Liver (tissue), 8 donors: ENCODE measurements at regions not wholly inside any gene's neighbourhood (a gene's known extent, or its start where the extent isn't known, plus 50 kb on each side); places are given as distances from the start of the nearest gene placed in this dataset.

Experiments used
- DNase-seq: peaks from one replicate; pipeline ENCODE4 v3.0.0-alpha.2; 2017; ENCODE audit warnings: low spot score
- H3K27ac ChIP-seq, 2 donors: one replicate each; pipeline ENCODE4 v1.7.0; 2013; ENCODE audit warnings: inconsistent platforms in 2 of 2, low read length in 2 of 2, control low read depth in 1 of 2, low read depth in 1 of 2, mild to moderate bottlenecking in 1 of 2
- H3K27me3 ChIP-seq, 4 donors: one replicate each; pipeline versions ENCODE4 v1.6.1 to v1.7.0; 2013; ENCODE audit warnings: low read length in 3 of 4, inconsistent platforms in 1 of 4, mild to moderate bottlenecking in 1 of 4, moderate library complexity in 1 of 4; ENCODE audit not compliant: control insufficient read depth in 4 of 4, insufficient read depth in 4 of 4
- H3K36me3 ChIP-seq, 4 donors: one replicate each; pipeline versions ENCODE4 v1.6.1 to v1.7.0; 2013; ENCODE audit warnings: low read length in 3 of 4, mild to moderate bottlenecking in 3 of 4, low read depth in 1 of 4, moderate library complexity in 1 of 4; ENCODE audit not compliant: control insufficient read depth in 4 of 4, insufficient read depth in 3 of 4
- H3K4me1 ChIP-seq, 4 donors: one replicate each; pipeline versions ENCODE4 v1.6.1 to v1.7.0; 2013; ENCODE audit warnings: low read length in 3 of 4, mild to moderate bottlenecking in 3 of 4, moderate library complexity in 1 of 4; ENCODE audit not compliant: control insufficient read depth in 4 of 4, insufficient read depth in 4 of 4
- H3K4me3 ChIP-seq, 3 donors: one replicate each; pipeline versions ENCODE4 v1.6.1 to v1.7.0; 2013; ENCODE audit warnings: low read length in 3 of 3, control low read depth in 1 of 3, low read depth in 1 of 3, mild to moderate bottlenecking in 1 of 3
- H3K9ac ChIP-seq, 2 donors: one replicate each; pipeline ENCODE4 v1.7.0; 2013; ENCODE audit warnings: low read length in 2 of 2, mild to moderate bottlenecking in 2 of 2, moderate library complexity in 2 of 2, control low read depth in 1 of 2, low read depth in 1 of 2
- H3K9me3 ChIP-seq, 4 donors: one replicate each; pipeline versions ENCODE4 v1.6.1 to v1.7.0; 2013; ENCODE audit warnings: low read length in 3 of 4; ENCODE audit not compliant: control insufficient read depth in 4 of 4
- EGR1 ChIP-seq, 2 donors: IDR thresholded peaks; 2 replicates each; pipeline ENCODE4 v1.6.1; 2016 to 2018; ENCODE audit warnings: antibody characterized with exemption in 2 of 2, low read depth in 2 of 2
- FOXA1 ChIP-seq: IDR thresholded peaks from 2 replicates; pipeline ENCODE4 v1.6.1; 2016; ENCODE audit warnings: antibody characterized with exemption
- FOXA2 ChIP-seq: IDR thresholded peaks from 2 replicates; pipeline ENCODE4 v1.6.1; 2016; ENCODE audit warnings: antibody characterized with exemption
- GABPA ChIP-seq, 2 donors: IDR thresholded peaks in 1 of 2; conservative IDR thresholded peaks in 1 of 2; 2 replicates each; pipeline ENCODE4 v1.6.1; 2016; ENCODE audit warnings: antibody characterized with exemption in 2 of 2, mild to moderate bottlenecking in 1 of 2, moderate library complexity in 1 of 2
- HNF4A ChIP-seq, 2 donors: conservative IDR thresholded peaks; 2 replicates each; pipeline ENCODE4 v1.6.1; 2016; ENCODE audit warnings: antibody characterized with exemption in 2 of 2, mild to moderate bottlenecking in 2 of 2
- HNF4G ChIP-seq: IDR thresholded peaks from 2 replicates; pipeline ENCODE4 v1.6.1; 2016; ENCODE audit warnings: antibody characterized with exemption
- JUND ChIP-seq, 2 donors: IDR thresholded peaks; 2 replicates each; pipeline ENCODE4 v1.6.1; 2016; ENCODE audit warnings: antibody characterized with exemption in 2 of 2
- NR2F2 ChIP-seq: IDR thresholded peaks from 2 replicates; pipeline ENCODE4 v1.6.1; 2016; ENCODE audit warnings: antibody characterized with exemption
- RAD21 ChIP-seq, 2 donors: IDR thresholded peaks; 2 replicates each; pipeline ENCODE4 v1.6.1; 2016; ENCODE audit warnings: antibody characterized with exemption in 2 of 2, mild to moderate bottlenecking in 2 of 2
- REST ChIP-seq: IDR thresholded peaks from 2 replicates; pipeline ENCODE4 v1.6.1; 2016; ENCODE audit warnings: antibody characterized with exemption, mild to moderate bottlenecking
- RXRA ChIP-seq, 2 donors: IDR thresholded peaks; 2 replicates each; pipeline ENCODE4 v1.6.1; 2017 to 2018; ENCODE audit warnings: antibody characterized with exemption in 2 of 2, mild to moderate bottlenecking in 1 of 2
- SP1 ChIP-seq: IDR thresholded peaks from 2 replicates; pipeline ENCODE4 v1.6.1; 2018; ENCODE audit warnings: antibody characterized with exemption, mild to moderate bottlenecking
- TAF1 ChIP-seq: conservative IDR thresholded peaks from 2 replicates; pipeline ENCODE4 v1.6.1; 2016; ENCODE audit warnings: antibody characterized with exemption, mild to moderate bottlenecking
- YY1 ChIP-seq: IDR thresholded peaks from 2 replicates; pipeline ENCODE4 v1.6.1; 2016; ENCODE audit warnings: antibody characterized with exemption, mild to moderate bottlenecking
- ZBTB33 ChIP-seq: IDR thresholded peaks from 2 replicates; pipeline ENCODE4 v1.6.1; 2016; ENCODE audit warnings: antibody characterized with exemption
- WGBS: extraction: QIAGEN DNeasy Blood & Tissue Kit; methylation state at CpG from one replicate; pipeline ENCODE4 v1.1.7; 2013; 5-methylcytosine and 5-hydroxymethylcytosine counted together
- TF ChIP-seq, protein P1 (sequence below): fragments of 150-350 bp; IDR thresholded peaks from 2 replicates; pipeline ENCODE4 v1.5.1; 2017; ENCODE audit warnings: improper control_type of control experiment, low read depth, low read length; ENCODE audit not compliant: missing input control
- TF ChIP-seq, protein P2 (sequence below): IDR thresholded peaks from 2 replicates; pipeline ENCODE4 v1.6.1; 2016; ENCODE audit warnings: antibody characterized with exemption
- TF ChIP-seq, protein P3 (sequence below): IDR thresholded peaks from 2 replicates; pipeline ENCODE4 v1.6.1; 2016; ENCODE audit warnings: antibody characterized with exemption
- donor health status: healthy.
- donor health status: healthy.
- donor health status: healthy.
- donor health status: healthy.
- donor health status: healthy.

- 98% methylated on average over 21 of the region's 21 CpGs for WGBS
- no peaks in the 10 kb centered on the region for H3K36me3 ChIP-seq
- no peak overlapping the region for H3K27ac ChIP-seq
- H3K27me3 ChIP-seq, result no peaks in the 10 kb centered on the region
- no peak for DNase-seq
- TF ChIP-seq ZBTB33, result no peak
- TF ChIP-seq FOXA1, result no peak
- TF ChIP-seq, protein P1, sequence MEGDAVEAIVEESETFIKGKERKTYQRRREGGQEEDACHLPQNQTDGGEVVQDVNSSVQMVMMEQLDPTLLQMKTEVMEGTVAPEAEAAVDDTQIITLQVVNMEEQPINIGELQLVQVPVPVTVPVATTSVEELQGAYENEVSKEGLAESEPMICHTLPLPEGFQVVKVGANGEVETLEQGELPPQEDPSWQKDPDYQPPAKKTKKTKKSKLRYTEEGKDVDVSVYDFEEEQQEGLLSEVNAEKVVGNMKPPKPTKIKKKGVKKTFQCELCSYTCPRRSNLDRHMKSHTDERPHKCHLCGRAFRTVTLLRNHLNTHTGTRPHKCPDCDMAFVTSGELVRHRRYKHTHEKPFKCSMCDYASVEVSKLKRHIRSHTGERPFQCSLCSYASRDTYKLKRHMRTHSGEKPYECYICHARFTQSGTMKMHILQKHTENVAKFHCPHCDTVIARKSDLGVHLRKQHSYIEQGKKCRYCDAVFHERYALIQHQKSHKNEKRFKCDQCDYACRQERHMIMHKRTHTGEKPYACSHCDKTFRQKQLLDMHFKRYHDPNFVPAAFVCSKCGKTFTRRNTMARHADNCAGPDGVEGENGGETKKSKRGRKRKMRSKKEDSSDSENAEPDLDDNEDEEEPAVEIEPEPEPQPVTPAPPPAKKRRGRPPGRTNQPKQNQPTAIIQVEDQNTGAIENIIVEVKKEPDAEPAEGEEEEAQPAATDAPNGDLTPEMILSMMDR, result no peak
- TF ChIP-seq RAD21 (IDR thresholded peaks at IDR 0.05), result no peak
- no peak for TF ChIP-seq REST
- TF ChIP-seq JUND (IDR thresholded peaks at IDR 0.05), result no peak
- no peak for TF ChIP-seq YY1
- TF ChIP-seq NR2F2, result no peak
- TF ChIP-seq GABPA (IDR thresholded peaks at IDR 0.05 in 1 of 2, conservative IDR thresholded peaks at IDR 0.05 in 1 of 2), result no peak
- no peak for TF ChIP-seq RXRA (IDR thresholded peaks at IDR 0.05)
- TF ChIP-seq, protein P2, sequence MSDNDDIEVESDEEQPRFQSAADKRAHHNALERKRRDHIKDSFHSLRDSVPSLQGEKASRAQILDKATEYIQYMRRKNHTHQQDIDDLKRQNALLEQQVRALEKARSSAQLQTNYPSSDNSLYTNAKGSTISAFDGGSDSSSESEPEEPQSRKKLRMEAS, result no peak
- TF ChIP-seq, protein P3, sequence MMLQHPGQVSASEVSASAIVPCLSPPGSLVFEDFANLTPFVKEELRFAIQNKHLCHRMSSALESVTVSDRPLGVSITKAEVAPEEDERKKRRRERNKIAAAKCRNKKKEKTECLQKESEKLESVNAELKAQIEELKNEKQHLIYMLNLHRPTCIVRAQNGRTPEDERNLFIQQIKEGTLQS, result no peak
- TF ChIP-seq SP1, result no peak
- TF ChIP-seq HNF4A (conservative IDR thresholded peaks at IDR 0.05), result no peak
- TF ChIP-seq TAF1, result no peak
- H3K9ac ChIP-seq, result no peak overlapping the region
- H3K4me1 ChIP-seq, result no peaks in the 10 kb centered on the region
- H3K9me3 ChIP-seq, result no peaks in the 10 kb centered on the region
- H3K4me3 ChIP-seq, result no peak overlapping the region
These were observed 264.7 kb downstream of the IRS2 start for GRCh38 chr13:109521719-109522118.

GRCh38 chr13:109517517-109517916 lies 268.9 kb downstream of the IRS2 start:
- Histone ChIP-seq H3K27ac (no peak overlapping the region), H3K9ac (no peak overlapping the region)
- no peak for TF ChIP-seq GABPA (IDR thresholded peaks at IDR 0.05 in 1 of 2, conservative IDR thresholded peaks at IDR 0.05 in 1 of 2)
- TF ChIP-seq HNF4A (conservative IDR thresholded peaks at IDR 0.05), result no peak
- no peak for TF ChIP-seq SP1
- no peak for TF ChIP-seq HNF4G
- no peak for TF ChIP-seq ZBTB33
- no peak for TF ChIP-seq NR2F2
- no peak for TF ChIP-seq FOXA1
- no peak for TF ChIP-seq FOXA2
- no peak for TF ChIP-seq EGR1 (IDR thresholded peaks at IDR 0.05; ENCODE audit: low read depth in 2 of 2)
- no peak for TF ChIP-seq REST
- TF ChIP-seq RXRA (IDR thresholded peaks at IDR 0.05), result no peak
- no peak for TF ChIP-seq RAD21 (IDR thresholded peaks at IDR 0.05)

More at GRCh38 chr13:109517517-109517916, 268.9 kb downstream of the IRS2 start:
- H3K36me3 ChIP-seq, result no peaks in the 10 kb centered on the region
- no peak overlapping the region for H3K4me3 ChIP-seq
- H3K9me3 ChIP-seq, result no peaks in the 10 kb centered on the region
- no peaks in the 10 kb centered on the region for H3K27me3 ChIP-seq
- DNase-seq, result no peak
- no peaks in the 10 kb centered on the region for H3K4me1 ChIP-seq
